Endothelial cell of umbilical vein (primary cell): ENCODE measurements at regions not wholly inside any gene's neighbourhood (a gene's known extent, or its start where the extent isn't known, plus 50 kb on each side); places are given as distances from the start of the nearest gene placed in this dataset.

Source experiments
- CTCF ChIP-seq, 2 donors: IDR thresholded peaks; 1 replicate in 1 of 2; 2 replicates in 1 of 2; pipeline ENCODE4 v1.5.1; 2011; ENCODE audit warnings: low read length in 2 of 2, mild to moderate bottlenecking in 2 of 2, moderate library complexity in 2 of 2, control low read depth in 1 of 2, inconsistent platforms in 1 of 2, low read depth in 1 of 2; ENCODE audit not compliant: insufficient read depth in 1 of 2; ENCODE audit errors: extremely low read depth in 1 of 2
- EZH2 ChIP-seq: IDR thresholded peaks from 2 replicates; pipeline ENCODE4 v1.6.1; 2012; ENCODE audit warnings: borderline replicate concordance, low read depth, mild to moderate bottlenecking, moderate library complexity, low read length, inconsistent platforms; ENCODE audit not compliant: severe bottlenecking
- GATA2 ChIP-seq: IDR thresholded peaks from 2 replicates; pipeline ENCODE4 v1.7.0; 2011; ENCODE audit warnings: low read depth, mild to moderate bottlenecking, moderate library complexity, mixed read lengths, low read length; ENCODE audit not compliant: insufficient read length, insufficient read depth
- MAX ChIP-seq: IDR thresholded peaks from 2 replicates; pipeline ENCODE4 v1.6.1; 2011; ENCODE audit not compliant: insufficient read depth, insufficient read length
- MYC ChIP-seq: IDR thresholded peaks from one replicate; pipeline ENCODE4 v1.6.1; 2011; ENCODE audit warnings: mild to moderate bottlenecking, low read depth, low read length
- POLR2A ChIP-seq: IDR thresholded peaks from 2 replicates; pipeline ENCODE4 v1.6.1; 2012; ENCODE audit warnings: low read depth, mild to moderate bottlenecking, control low read depth, low read length
- POLR2AphosphoS5 ChIP-seq: IDR thresholded peaks from 2 replicates; pipeline ENCODE4 v1.6.1; 2012; ENCODE audit warnings: low read depth, mild to moderate bottlenecking, control low read depth, low read length, moderate library complexity; ENCODE audit not compliant: insufficient read depth

GRCh38 chr2:234733093-234733489, 218.7 kb upstream of the SH3BP4 start:
- TF ChIP-seq CTCF (IDR thresholded peaks at IDR 0.05; ENCODE audit: extremely low read depth in 1 of 2, insufficient read depth in 1 of 2, low read depth in 1 of 2, low read length in 2 of 2) (no peak), EZH2 (no peak), POLR2A (no peak), POLR2AphosphoS5 (no peak), MAX (no peak), GATA2 (no peak), MYC (no peak)
